Lung (tissue), 11 donors: ENCODE measurements at regions not wholly inside any gene's neighbourhood (a gene's known extent, or its start where the extent isn't known, plus 50 kb on each side); places are given as distances from the start of the nearest gene placed in this dataset.
A peak's percentile ranks its signal among the peaks of the same experiment; 100 is the strongest.

Source experiments
- ATAC-seq: fragments of 200-7000 bp; cut with Tn5 transposase; one replicate; pipeline ENCODE4 v1.9.1; 2020; ENCODE audit warnings: moderate number of reproducible peaks; ENCODE audit not compliant: insufficient read depth, low FRiP score
- DNase-seq, 3 donors: peaks; one replicate each; pipeline ENCODE4 v3.0.0-alpha.2; 2013 to 2017
- H3K27ac ChIP-seq, 2 donors: one replicate each; pipeline ENCODE4 v1.5.1; 2013; ENCODE audit warnings: mild to moderate bottlenecking in 2 of 2, moderate library complexity in 2 of 2, control low read depth in 1 of 2, inconsistent platforms in 1 of 2, low read depth in 1 of 2, low read length in 1 of 2
- H3K27me3 ChIP-seq, 3 donors: one replicate each; pipeline ENCODE4 v1.5.1; 2013; ENCODE audit warnings: low read length in 2 of 3; ENCODE audit not compliant: control insufficient read depth in 3 of 3, insufficient read depth in 3 of 3
- H3K36me3 ChIP-seq, 4 donors: one replicate each; pipeline ENCODE4 v1.5.1; 2013; ENCODE audit warnings: low read length in 4 of 4, mild to moderate bottlenecking in 1 of 4, moderate library complexity in 1 of 4; ENCODE audit not compliant: control insufficient read depth in 4 of 4, insufficient read depth in 4 of 4
- H3K4me1 ChIP-seq, 5 donors: one replicate each; pipeline ENCODE4 v1.5.1; 2013; ENCODE audit warnings: low read length in 5 of 5, mild to moderate bottlenecking in 2 of 5, moderate library complexity in 1 of 5; ENCODE audit not compliant: control insufficient read depth in 5 of 5, insufficient read depth in 5 of 5
- H3K4me3 ChIP-seq: one replicate; pipeline ENCODE4 v1.5.1; 2013; ENCODE audit warnings: mild to moderate bottlenecking, control low read depth, moderate library complexity
- H3K9ac ChIP-seq, 2 donors: one replicate each; pipeline ENCODE4 v1.5.1; 2013; ENCODE audit warnings: low read length in 2 of 2, control low read depth in 1 of 2; ENCODE audit not compliant: insufficient read depth in 1 of 2
- H3K9me3 ChIP-seq, 4 donors: one replicate each; pipeline ENCODE4 v1.5.1; 2013; ENCODE audit warnings: low read length in 3 of 4, mild to moderate bottlenecking in 1 of 4, moderate library complexity in 1 of 4; ENCODE audit not compliant: control insufficient read depth in 4 of 4, insufficient read depth in 3 of 4
- CTCF ChIP-seq: IDR thresholded peaks from 2 replicates; pipeline ENCODE4 v1.5.1; 2012; ENCODE audit warnings: mild to moderate bottlenecking; ENCODE audit errors: control extremely low read depth, extremely low read depth
- whole genome bisulfite sequencing, 2 donors: extraction: QIAGEN DNeasy Blood & Tissue Kit; methylation state at CpG; one replicate each; pipeline ENCODE4 v1.1.7; 2013; 5-methylcytosine and 5-hydroxymethylcytosine counted together
- donor health status: control.
- donor health status: control.
- donor health status: Bipolar disorder and iron deficiency.
- donor health status: healthy.
- donor health status: DM: yes; HTN: yes; CAD: no.

- H3K27ac ChIP-seq, result no peak overlapping the region
Measured at GRCh38 chr10:3926258-3926657, 141.2 kb upstream of the KLF6 start.

GRCh38 chr10:3925184-3925583 lies 140.2 kb upstream of the KLF6 start:
- Histone ChIP-seq H3K4me1 (peaks cover 0 to 4% (median 0%) of the 10 kb centered on the region in 5 donors), H3K4me3 (no peak overlapping the region), H3K27me3 (no peaks in the 10 kb centered on the region), H3K9me3 (no peaks in the 10 kb centered on the region), H3K27ac (no peak overlapping the region), H3K9ac (no peak overlapping the region), H3K36me3 (no peaks in the 10 kb centered on the region)
- DNase-seq, result no peak
- no peak for TF ChIP-seq CTCF
- no peak for ATAC-seq
- 75 to 85% methylated on average over 4 of the region's 4 CpGs for WGBS, 2 donors

More at GRCh38 chr10:3926258-3926657, 141.2 kb upstream of the KLF6 start:
- no peak overlapping the region for H3K9ac ChIP-seq
- TF ChIP-seq CTCF, result no peak
- no peak for ATAC-seq
- H3K36me3 ChIP-seq, result no peaks in the 10 kb centered on the region
- H3K27me3 ChIP-seq, result no peaks in the 10 kb centered on the region
- H3K4me1 ChIP-seq, result peaks cover 0 to 4% (median 0%) of the 10 kb centered on the region in 5 donors
- no peaks in the 10 kb centered on the region for H3K9me3 ChIP-seq
- DNase-seq, result no peak
- no peak overlapping the region for H3K4me3 ChIP-seq
- 88 to 96% methylated on average over 4 of the region's 4 CpGs for WGBS, 2 donors

GRCh38 chr10:3924344-3924743 lies 139.3 kb upstream of the KLF6 start:
- no peak for TF ChIP-seq CTCF
- Histone ChIP-seq H3K4me3 (no peak overlapping the region), H3K27ac (peak overlapping the region in 1 of 2 donors; percentile 14), H3K27me3 (no peaks in the 10 kb centered on the region), H3K36me3 (no peaks in the 10 kb centered on the region), H3K9me3 (no peaks in the 10 kb centered on the region), H3K4me1 (peaks cover 0 to 10% (median 0%) of the 10 kb centered on the region in 5 donors), H3K9ac (no peak overlapping the region)
- DNase-seq (no peak), ATAC-seq (no peak)
- 71 to 78% methylated on average over 5 of the region's 5 CpGs for WGBS, 2 donors

- H3K36me3 ChIP-seq, result no peaks in the 10 kb centered on the region
- H3K9ac ChIP-seq, result no peak overlapping the region
- no peak overlapping the region for H3K4me3 ChIP-seq
- ATAC-seq (no peak), DNase-seq (no peak)
- no peaks in the 10 kb centered on the region for H3K27me3 ChIP-seq
- peaks cover 0 to 10% (median 0%) of the 10 kb centered on the region in 5 donors for H3K4me1 ChIP-seq
- 68 to 73% methylated on average over 4 of the region's 4 CpGs for WGBS, 2 donors
- H3K9me3 ChIP-seq, result peaks cover 0 to 2% (median 0%) of the 10 kb centered on the region in 4 donors
- H3K27ac ChIP-seq, result no peak overlapping the region
- TF ChIP-seq CTCF, result no peak
Measured at GRCh38 chr10:3923033-3923432, 138.0 kb upstream of the KLF6 start.
